ENCODE measurements at regions not wholly inside any gene's neighbourhood (a gene's known extent, or its start where the extent isn't known, plus 50 kb on each side); places are given as distances from the start of the nearest gene placed in this dataset.

DNA sequence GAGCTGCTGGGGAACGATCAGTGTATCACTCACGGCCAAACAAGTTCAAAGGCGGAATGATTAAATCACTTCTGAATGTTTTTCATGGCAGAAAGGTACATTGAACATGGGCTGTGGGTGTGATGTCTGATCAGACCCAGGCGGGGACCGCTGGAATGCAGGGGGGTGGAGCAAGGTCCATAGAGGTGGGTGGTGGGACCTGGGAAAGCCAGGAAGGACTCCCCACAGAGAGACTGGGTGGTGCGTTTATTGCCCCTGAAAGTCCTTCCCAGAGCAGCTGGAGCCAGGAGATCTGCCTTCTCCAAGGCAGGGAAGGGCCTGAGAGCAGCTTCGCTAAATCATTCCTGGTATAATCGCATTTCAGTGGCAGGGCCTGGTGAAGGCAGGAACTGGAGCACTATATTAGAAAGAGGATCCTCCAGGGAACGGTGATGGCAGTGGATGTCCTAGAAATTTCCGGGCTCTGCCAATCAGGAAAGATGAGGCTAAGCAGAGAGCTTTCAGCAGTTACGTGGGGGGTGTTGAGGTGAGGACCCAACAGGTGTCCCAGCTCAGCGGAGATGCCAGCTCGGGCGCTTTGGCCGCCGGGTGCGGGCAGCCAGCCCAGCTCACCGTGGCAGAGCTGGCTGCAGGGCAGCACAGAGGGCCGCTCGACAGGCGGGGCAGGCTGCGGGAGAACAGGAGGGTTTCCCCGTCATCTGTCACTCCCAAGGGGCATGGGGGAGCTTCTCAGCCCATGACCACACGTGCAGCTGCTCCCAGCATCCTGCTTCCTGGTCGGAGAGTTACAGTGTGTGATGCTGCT lies 271.7 kb downstream of the CTTN start:
- 58 to 62% methylated on average over 18 to 25 of the region's 25 CpGs for WGBS, 2 experiments (ENCODE audit: low coverage in 1 of 2, low lambda C conversion rate in 2 of 2, missing lambda C conversion rate in 2 of 2)
- Histone ChIP-seq H3K9ac (no peak overlapping the region), H3F3A (ENCODE audit: insufficient read depth) (no peaks in the 10 kb centered on the region), H3K9me3 (ENCODE audit: low read depth) (no peaks in the 10 kb centered on the region), H3K79me2 (ENCODE audit: insufficient read depth) (no peaks in the 10 kb centered on the region), H3K4me3 (no peak overlapping the region), H3K27me3 (replicated peaks; ENCODE audit: insufficient read depth) (no peaks in the 10 kb centered on the region), H3K4me2 (ENCODE audit: unreplicated experiment) (no peak overlapping the region), H2AFZ (no peak overlapping the region), H3K4me1 (ENCODE audit: insufficient read depth) (no peaks in the 10 kb centered on the region), H3K27ac (no peak overlapping the region), H3K36me3 (ENCODE audit: low read depth) (no peaks in the 10 kb centered on the region), H4K20me1 (ENCODE audit: insufficient read depth) (no peaks in the 10 kb centered on the region), H3K9me2 (ENCODE audit: insufficient read depth) (no peaks in the 10 kb centered on the region)
- in situ Hi-C loops (cut with MboI), result no loop called here
- no peak for DNase-seq
- TF ChIP-seq EZH2phosphoT487 (IDR thresholded peaks at IDR 0.05; ENCODE audit: insufficient read depth, low read depth), result no peak
- no peak for TF ChIP-seq EZH2 (IDR thresholded peaks at IDR 0.05; ENCODE audit: insufficient read depth, poor library complexity, severe bottlenecking)

DNA sequence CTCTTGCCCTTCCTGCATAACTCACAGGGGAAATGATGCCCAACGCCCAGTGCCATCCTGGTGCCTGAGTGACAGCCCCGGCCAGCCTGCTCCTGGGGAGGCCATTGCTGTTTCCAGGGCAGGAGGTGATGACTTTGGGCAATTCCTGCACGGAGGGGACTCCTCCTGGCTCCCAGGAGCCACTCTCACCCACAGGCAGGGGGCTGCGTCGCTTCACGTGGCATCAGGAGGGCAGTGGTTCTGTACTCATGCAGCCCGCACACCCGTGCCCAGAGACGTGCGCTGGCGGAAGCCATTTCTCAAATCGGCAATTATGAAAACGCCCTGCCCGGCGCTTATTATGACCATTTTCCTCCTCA lies 272.3 kb downstream of the CTTN start:
- no peaks in the 10 kb centered on the region for H3K27me3 ChIP-seq (replicated peaks; ENCODE audit: insufficient read depth)
- H3K9me3 ChIP-seq (ENCODE audit: low read depth), result no peaks in the 10 kb centered on the region

DNA sequence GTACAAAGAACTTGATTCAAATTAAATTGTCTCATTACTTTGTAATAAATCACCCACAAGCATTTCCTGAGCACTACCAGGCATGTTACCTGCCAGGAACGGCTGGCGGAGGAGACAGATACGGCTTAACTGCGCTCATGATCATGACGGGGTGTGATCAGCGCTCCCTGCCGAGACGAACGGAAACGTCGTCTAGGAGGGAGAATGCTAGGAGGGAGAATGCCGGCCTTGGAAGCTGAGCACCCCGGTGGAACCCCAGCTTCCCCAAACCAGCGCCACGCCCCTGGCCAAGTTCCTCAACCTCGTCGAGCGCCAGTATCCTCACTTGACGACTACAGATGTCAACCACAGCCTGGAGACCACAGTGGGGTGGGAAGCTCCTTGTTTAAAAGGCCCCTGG lies 272.8 kb downstream of the CTTN start:
- H3K4me2 ChIP-seq (ENCODE audit: unreplicated experiment), result no peak overlapping the region
- DNase-seq, result no peak
- no peaks in the 10 kb centered on the region for H3F3A ChIP-seq (ENCODE audit: insufficient read depth)
- no peaks in the 10 kb centered on the region for H3K79me2 ChIP-seq (ENCODE audit: insufficient read depth)
- no peak overlapping the region for H2AFZ ChIP-seq
- H3K27ac ChIP-seq, result no peak overlapping the region
- 42 to 45% methylated on average over 17 to 19 of the region's 19 CpGs for WGBS, 2 experiments (ENCODE audit: low coverage in 1 of 2, low lambda C conversion rate in 2 of 2, missing lambda C conversion rate in 2 of 2)
- H4K20me1 ChIP-seq (ENCODE audit: insufficient read depth), result no peaks in the 10 kb centered on the region
- TF ChIP-seq EZH2 (IDR thresholded peaks at IDR 0.05; ENCODE audit: insufficient read depth, poor library complexity, severe bottlenecking) (no peak), EZH2phosphoT487 (IDR thresholded peaks at IDR 0.05; ENCODE audit: insufficient read depth, low read depth) (no peak)
- H3K4me3 ChIP-seq, result no peak overlapping the region
- no peaks in the 10 kb centered on the region for H3K9me3 ChIP-seq (ENCODE audit: low read depth)
- no peaks in the 10 kb centered on the region for H3K36me3 ChIP-seq (ENCODE audit: low read depth)
- in situ Hi-C loops (cut with MboI), result no loop called here
- no peaks in the 10 kb centered on the region for H3K4me1 ChIP-seq (ENCODE audit: insufficient read depth)
- H3K9ac ChIP-seq, result no peak overlapping the region
- H3K27me3 ChIP-seq (replicated peaks; ENCODE audit: insufficient read depth), result no peaks in the 10 kb centered on the region
- H3K9me2 ChIP-seq (ENCODE audit: insufficient read depth), result no peaks in the 10 kb centered on the region

More for the DNA sequence above, 272.3 kb downstream of the CTTN start:
- TF ChIP-seq EZH2 (IDR thresholded peaks at IDR 0.05; ENCODE audit: insufficient read depth, poor library complexity, severe bottlenecking), result no peak
- no peak for TF ChIP-seq EZH2phosphoT487 (IDR thresholded peaks at IDR 0.05; ENCODE audit: insufficient read depth, low read depth)
- 60 to 71% methylated on average over 15 of the region's 15 CpGs for WGBS, 2 experiments (ENCODE audit: low coverage in 1 of 2, low lambda C conversion rate in 2 of 2, missing lambda C conversion rate in 2 of 2)
- in situ Hi-C loops (cut with MboI), result no loop called here
- no peaks in the 10 kb centered on the region for H3K36me3 ChIP-seq (ENCODE audit: low read depth)
- H3K79me2 ChIP-seq (ENCODE audit: insufficient read depth), result no peaks in the 10 kb centered on the region
- no peak for DNase-seq
- no peaks in the 10 kb centered on the region for H4K20me1 ChIP-seq (ENCODE audit: insufficient read depth)
- H3K9ac ChIP-seq, result no peak overlapping the region
- no peak overlapping the region for H3K27ac ChIP-seq
- H3K9me2 ChIP-seq (ENCODE audit: insufficient read depth), result no peaks in the 10 kb centered on the region
- no peak overlapping the region for H3K4me2 ChIP-seq (ENCODE audit: unreplicated experiment)
- no peak overlapping the region for H3K4me3 ChIP-seq
- H3K4me1 ChIP-seq (ENCODE audit: insufficient read depth), result no peaks in the 10 kb centered on the region
- no peak overlapping the region for H2AFZ ChIP-seq
- H3F3A ChIP-seq (ENCODE audit: insufficient read depth), result no peaks in the 10 kb centered on the region

DNA sequence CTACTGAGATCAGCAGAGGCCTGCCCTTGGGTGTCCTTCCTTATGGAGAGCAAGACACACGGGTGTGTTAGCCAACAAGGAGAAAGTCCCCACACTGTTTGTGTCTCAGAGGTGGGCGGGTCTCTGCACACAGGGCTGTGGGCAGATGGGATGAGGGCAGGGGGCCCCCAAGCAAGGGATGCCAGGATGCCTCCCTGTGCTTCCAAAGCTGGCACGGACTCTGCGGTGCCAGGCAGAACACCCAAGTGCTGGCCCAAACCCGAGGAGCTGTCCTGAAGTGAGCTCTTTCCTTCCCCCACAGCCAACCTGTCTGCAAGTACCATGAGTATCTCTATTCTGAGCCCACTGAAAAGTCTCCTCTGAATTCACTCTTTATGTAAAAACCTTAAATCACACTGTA lies 273.3 kb downstream of the CTTN start:
- no peaks in the 10 kb centered on the region for H3K36me3 ChIP-seq (ENCODE audit: low read depth)
- H3K4me3 ChIP-seq, result no peak overlapping the region
- in situ Hi-C loops (cut with MboI), result no loop called here
- H3K4me2 ChIP-seq (ENCODE audit: unreplicated experiment), result no peak overlapping the region
- H3K27me3 ChIP-seq (replicated peaks; ENCODE audit: insufficient read depth), result no peaks in the 10 kb centered on the region
- DNase-seq, result no peak
- no peak overlapping the region for H3K27ac ChIP-seq
- no peaks in the 10 kb centered on the region for H3K9me3 ChIP-seq (ENCODE audit: low read depth)
- no peak overlapping the region for H3K9ac ChIP-seq
- no peaks in the 10 kb centered on the region for H3K4me1 ChIP-seq (ENCODE audit: insufficient read depth)
- no peak overlapping the region for H2AFZ ChIP-seq
- TF ChIP-seq EZH2 (IDR thresholded peaks at IDR 0.05; ENCODE audit: insufficient read depth, poor library complexity, severe bottlenecking) (no peak), EZH2phosphoT487 (IDR thresholded peaks at IDR 0.05; ENCODE audit: insufficient read depth, low read depth) (no peak)
- H3K79me2 ChIP-seq (ENCODE audit: insufficient read depth), result no peaks in the 10 kb centered on the region
- no peaks in the 10 kb centered on the region for H4K20me1 ChIP-seq (ENCODE audit: insufficient read depth)
- H3K9me2 ChIP-seq (ENCODE audit: insufficient read depth), result no peaks in the 10 kb centered on the region
- H3F3A ChIP-seq (ENCODE audit: insufficient read depth), result no peaks in the 10 kb centered on the region
- WGBS, 2 experiments (ENCODE audit: low coverage in 1 of 2, low lambda C conversion rate in 2 of 2, missing lambda C conversion rate in 2 of 2), result 13 to 14% methylated on average over 5 of the region's 5 CpGs

Data from GM23248 (cell line).